ENCODE measurements at regions not wholly inside any gene's neighbourhood (a gene's known extent, or its start where the extent isn't known, plus 50 kb on each side); places are given as distances from the start of the nearest gene placed in this dataset.

GRCh38 chr13:76795701-76796695 lies 90.2 kb downstream of the KCTD12 start:
- DNase-seq (ENCODE audit: low read depth): no peak

DNA sequence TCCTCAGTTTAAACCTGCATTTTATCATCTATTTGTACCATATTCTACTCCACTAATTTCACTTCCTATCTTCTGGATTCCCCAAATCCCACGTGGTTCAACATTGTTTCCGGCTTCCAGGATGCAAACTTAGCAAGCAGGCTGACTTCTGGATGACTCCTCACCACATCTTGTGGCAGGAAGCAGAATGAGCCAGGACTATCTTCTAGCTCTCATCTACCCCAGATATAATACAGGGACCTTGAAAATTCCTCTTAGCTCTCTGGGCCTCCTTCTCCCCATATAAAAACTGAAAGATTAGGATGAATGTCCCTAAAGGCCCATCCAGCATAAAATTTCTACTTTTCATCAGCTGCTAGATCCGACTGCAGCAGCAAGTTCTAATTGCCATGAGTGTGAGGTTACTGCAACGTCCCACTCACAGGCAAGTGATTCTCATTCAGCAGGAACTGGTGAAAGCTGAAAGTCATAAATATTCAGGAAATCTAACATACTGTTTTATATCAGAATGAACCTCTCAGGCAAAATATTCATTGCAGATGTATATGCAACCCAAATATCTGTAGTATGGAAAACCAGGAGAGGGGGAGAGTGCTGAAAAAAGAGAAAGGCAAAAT lies 93.4 kb downstream of the KCTD12 start:
- DNase-seq (ENCODE audit: low read depth): no peak

- DNase-seq (ENCODE audit: low read depth): no peak
These were observed 95.0 kb downstream of the KCTD12 start for GRCh38 chr13:76790980-76791819.

- no peak for DNase-seq (ENCODE audit: low read depth)
These were observed 95.7 kb downstream of the KCTD12 start for GRCh38 chr13:76790526-76790925.

DNA sequence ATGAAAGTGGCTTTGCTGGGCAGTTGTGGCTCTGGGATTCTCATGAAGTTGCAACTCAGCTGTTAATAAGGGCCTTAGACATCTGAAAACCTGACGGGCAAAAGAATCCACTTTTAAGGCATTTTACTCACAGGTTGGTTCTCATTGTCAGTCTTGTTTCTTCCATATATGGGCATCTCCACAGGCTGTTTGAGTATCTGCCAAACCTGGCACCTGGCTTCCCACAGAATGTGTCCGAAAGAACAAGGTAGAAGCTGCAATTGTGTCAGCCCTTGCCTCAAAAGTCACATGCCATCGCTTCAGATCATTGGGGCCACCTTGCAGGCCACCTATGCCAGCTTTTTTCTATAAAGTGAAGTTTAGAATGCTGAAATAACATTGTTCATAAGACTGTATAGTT lies 102.4 kb downstream of the KCTD12 start:
- DNase-seq (ENCODE audit: low read depth): no peak

DNA sequence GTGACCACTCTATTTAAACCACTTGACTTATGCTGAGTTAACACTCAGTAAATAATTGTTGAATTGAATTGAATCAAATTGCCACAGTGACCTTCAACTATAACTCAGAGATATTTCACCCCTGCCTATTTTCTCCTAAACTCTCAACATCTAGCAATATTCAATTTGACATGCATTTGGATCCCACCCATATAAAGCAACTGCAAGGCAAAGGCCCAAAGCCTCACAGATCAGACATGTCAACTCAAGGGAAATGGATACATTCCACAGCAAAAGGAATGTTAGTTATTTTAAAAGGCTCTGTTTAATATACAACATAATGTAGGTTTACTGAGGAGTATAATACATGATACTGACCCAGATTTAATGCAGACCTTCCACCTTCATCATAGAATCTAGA lies 107.4 kb downstream of the KCTD12 start:
- no peak for DNase-seq (ENCODE audit: low read depth)

GRCh38 chr13:76777096-76777495 lies 109.1 kb downstream of the KCTD12 start:
- DNase-seq (ENCODE audit: low read depth): no peak

DNA sequence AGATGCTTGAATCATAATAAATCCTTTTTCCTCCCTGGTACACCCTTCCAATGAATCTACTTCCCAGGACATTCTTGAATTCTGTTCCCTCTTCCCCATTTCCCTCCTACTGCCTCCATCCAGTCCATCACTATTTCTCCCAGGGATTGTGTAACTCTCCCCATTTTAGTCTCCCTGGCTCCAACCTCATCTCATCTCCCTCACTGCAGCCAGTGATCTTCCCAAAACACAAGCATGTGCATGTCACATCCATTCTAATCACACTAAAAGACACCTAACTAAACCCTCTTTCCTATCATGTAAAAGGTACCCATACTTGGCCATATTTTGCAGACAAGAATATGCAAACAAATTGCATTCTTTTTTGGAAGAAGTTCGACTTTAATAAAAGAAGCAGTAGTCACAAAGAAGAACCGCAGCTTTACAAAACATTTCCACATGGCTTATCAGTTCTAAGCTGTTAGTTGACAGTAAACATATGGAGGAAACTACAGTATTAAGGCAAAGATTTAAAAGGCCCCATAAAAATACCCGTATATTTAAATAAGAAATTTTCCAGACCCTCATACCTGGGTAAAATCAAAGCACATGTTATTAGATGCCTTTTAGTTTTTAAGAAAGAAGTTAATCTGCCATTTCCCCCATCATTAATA lies 111.0 kb downstream of the KCTD12 start:
- DNase-seq (ENCODE audit: low read depth): no peak

DNA sequence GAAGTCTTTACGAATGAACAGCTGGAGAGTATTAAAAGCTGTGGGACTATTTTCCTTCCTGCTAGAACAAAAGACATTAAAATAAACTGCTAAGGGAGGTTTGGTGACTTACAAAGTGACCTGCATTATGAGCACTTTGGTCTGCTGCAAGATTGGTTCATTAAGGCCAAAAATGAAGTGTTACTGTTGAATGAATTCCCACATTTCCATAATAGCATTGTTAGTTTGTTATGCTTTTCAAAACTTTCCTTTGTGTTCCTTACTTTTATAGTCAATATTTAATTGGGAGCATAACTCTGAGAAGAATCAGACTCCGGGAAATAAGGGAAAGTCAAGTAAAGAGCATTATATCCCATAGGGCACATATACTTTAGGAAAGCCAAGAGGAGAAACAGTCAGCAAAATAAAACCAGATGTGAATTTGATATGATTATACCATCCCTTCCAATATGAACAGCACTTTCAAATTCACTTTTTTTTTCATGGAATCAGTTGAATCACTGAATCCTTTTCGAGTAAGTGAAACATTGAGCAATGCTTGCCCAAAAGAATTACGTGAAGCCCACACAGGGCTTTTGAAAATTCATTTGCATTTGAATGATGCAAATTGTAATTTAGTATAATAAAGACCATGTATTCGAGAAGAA lies 112.6 kb downstream of the KCTD12 start:
- DNase-seq (ENCODE audit: low read depth): no peak

DNA sequence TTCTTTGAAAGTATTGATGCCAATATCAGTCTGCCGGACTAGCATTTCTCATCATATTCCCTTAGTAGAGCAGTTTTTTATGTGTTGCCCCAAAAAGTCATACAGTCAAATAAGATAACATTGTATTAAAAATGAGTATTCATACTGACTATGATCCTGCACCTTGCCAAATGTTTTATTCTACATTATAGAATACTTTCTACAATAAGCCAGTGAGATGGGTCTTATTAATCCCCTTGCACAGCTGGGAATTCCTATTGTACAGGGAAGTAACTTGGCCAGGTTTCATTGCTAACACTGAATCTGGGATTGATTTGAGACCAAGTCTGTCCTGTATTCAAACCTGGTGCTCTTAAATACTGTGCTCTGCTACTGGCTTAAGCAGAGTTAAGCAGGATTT lies 114.0 kb downstream of the KCTD12 start:
- DNase-seq (ENCODE audit: low read depth): no peak

- no peak for DNase-seq (ENCODE audit: low read depth)
These were observed 116.9 kb downstream of the KCTD12 start for GRCh38 chr13:76769271-76769791.

DNA sequence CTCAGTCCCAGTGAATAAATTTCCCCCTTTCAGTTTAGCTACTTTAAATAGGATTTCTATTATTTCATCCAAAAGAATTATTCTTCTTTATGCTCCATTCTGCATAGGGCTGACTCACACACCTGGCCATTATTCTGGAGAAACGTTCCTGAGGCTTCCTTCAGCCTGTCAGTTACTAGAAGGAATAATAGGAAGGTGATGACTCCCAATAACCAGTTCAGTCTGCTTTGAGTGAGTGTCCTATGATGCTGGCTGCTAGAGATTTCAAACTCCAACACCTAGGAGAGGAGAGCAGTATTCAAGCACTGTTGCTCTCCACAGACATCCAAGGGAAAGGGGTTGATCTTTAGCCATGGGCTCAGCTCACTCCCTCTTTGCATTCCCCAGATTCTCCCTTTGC lies 117.8 kb downstream of the KCTD12 start:
- DNase-seq (ENCODE audit: low read depth): no peak

GRCh38 chr13:76764916-76765315 lies 121.3 kb downstream of the KCTD12 start:
- no peak for DNase-seq (ENCODE audit: low read depth)

- DNase-seq (ENCODE audit: low read depth): no peak
These were observed 121.8 kb downstream of the KCTD12 start for GRCh38 chr13:76764429-76764828.

GRCh38 chr13:76762721-76763120 lies 123.5 kb downstream of the KCTD12 start:
- DNase-seq (ENCODE audit: low read depth): no peak

DNA sequence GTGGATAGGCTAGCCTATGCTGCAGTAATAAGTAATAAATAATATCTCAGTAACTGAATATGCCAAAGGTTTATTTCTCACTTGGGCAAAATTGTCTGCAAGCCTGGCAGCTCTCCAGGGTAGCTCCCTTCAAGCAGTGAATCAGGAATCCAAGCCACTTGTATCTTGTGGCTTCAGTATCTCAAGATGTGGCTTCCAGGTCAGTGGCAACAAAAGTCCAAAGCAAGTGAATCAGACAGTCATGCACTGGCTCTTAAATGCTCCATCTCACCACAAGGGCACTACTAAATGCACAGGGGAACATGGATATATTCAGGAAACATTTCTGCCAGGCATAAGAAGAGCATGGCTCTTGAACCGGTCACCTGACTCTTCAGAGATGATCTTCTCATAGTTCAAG lies 126.3 kb downstream of the KCTD12 start:
- no peak for DNase-seq (ENCODE audit: low read depth)

- no peak for DNase-seq (ENCODE audit: low read depth)
These were observed 127.5 kb downstream of the KCTD12 start for GRCh38 chr13:76758738-76759137.

DNA sequence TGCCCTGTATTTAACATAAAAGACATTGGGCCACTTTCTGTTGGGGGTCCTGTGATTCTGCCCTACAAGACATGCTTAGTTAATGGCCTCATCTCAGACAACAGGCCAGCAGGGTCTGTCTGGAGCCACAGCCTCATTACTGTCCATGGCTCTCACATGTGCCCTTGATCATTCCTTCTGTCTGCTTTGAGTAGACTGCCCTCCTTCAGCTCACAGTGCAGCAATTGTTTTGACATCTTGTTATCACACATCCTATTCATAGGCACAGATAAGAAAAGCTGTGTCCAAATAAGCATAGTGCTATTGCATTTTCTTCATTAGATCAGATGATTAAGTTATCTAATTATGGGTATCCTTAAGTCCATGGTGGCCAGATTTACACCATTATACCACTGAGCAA lies 127.9 kb downstream of the KCTD12 start:
- DNase-seq (ENCODE audit: low read depth): no peak

DNA sequence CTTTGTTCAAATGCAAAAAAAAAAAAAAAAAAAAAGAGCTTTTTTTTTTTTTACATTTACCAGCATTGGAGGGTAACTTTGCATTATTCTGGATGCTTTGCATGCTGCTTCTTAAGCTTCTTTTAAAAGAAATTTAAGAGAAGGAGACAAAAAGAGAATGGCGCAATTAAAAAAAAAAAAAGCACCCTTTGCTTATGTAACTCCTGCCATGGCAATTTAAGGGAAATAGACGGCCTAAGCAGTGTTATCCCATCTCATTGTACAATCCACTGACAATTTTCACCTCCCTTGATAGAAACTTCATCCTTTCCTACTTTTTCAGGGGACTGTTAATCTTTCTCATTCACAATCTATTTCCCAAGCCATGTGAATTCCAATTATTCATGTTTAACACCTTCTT lies 129.8 kb downstream of the KCTD12 start:
- DNase-seq (ENCODE audit: low read depth): no peak

- DNase-seq (ENCODE audit: low read depth): no peak
These were observed 131.8 kb downstream of the KCTD12 start for GRCh38 chr13:76754414-76754813.

DNA sequence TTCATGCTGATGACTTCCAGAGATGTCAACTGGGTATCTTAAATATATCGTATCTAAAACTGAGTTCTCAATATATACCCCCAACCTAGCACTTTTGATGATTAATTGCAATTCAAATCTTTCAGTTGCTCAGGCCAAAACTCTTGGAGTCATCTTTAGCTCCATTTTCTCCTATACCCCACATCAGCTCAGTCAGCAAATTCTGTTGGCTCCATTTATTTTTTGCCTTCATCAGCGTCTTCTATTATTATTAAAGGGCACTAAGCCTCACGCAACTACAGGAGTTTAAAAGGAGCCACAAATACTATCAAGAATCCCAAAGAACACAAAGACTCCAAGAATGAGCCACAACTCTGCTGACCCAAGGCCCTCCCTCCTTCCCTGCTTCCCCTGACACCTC lies 134.9 kb downstream of the KCTD12 start:
- no peak for DNase-seq (ENCODE audit: low read depth)
